Osteocyte (in vitro differentiated cells): ENCODE measurements at regions not wholly inside any gene's neighbourhood (a gene's known extent, or its start where the extent isn't known, plus 50 kb on each side); places are given as distances from the start of the nearest gene placed in this dataset.

ENCODE experiments used
- DNase-seq: peaks from one replicate; pipeline ENCODE4 v3.0.0; 2021; ENCODE audit warnings: mixed read lengths; ENCODE audit not compliant: unreplicated experiment; ENCODE audit errors: extremely low spot score
- H3K27ac Mint-ChIP-seq: one replicate; pipeline ENCODE4 v1.8.0; 2021; ENCODE audit warnings: mild to moderate bottlenecking, mixed read lengths; ENCODE audit not compliant: unreplicated experiment
- H3K27me3 Mint-ChIP-seq: one replicate; pipeline ENCODE4 v1.8.0; 2021; ENCODE audit warnings: mixed read lengths; ENCODE audit not compliant: unreplicated experiment
- H3K36me3 Mint-ChIP-seq: one replicate; pipeline ENCODE4 v1.8.0; 2021; ENCODE audit warnings: mixed read lengths; ENCODE audit not compliant: unreplicated experiment
- H3K4me1 Mint-ChIP-seq: one replicate; pipeline ENCODE4 v1.8.0; 2021; ENCODE audit warnings: mixed read lengths; ENCODE audit not compliant: unreplicated experiment
- H3K4me3 Mint-ChIP-seq: one replicate; pipeline ENCODE4 v1.8.0; 2021; ENCODE audit warnings: mild to moderate bottlenecking, moderate library complexity, mixed read lengths; ENCODE audit not compliant: unreplicated experiment
- H3K9me3 Mint-ChIP-seq: one replicate; pipeline ENCODE4 v1.8.0; 2021; ENCODE audit warnings: mixed read lengths; ENCODE audit not compliant: unreplicated experiment
- CTCF ChIP-seq: fragments of 200-600 bp; sonication (generic); IDR thresholded peaks from 2 replicates; pipeline ENCODE4 v1.5.0; 2021; ENCODE audit warnings: antibody characterized with exemption, mild to moderate bottlenecking, moderate library complexity

- no peaks in the 10 kb centered on the region for H3K36me3 Mint-ChIP-seq
- no peak for TF ChIP-seq CTCF
- H3K4me3 Mint-ChIP-seq: no peak overlapping the region
- H3K9me3 Mint-ChIP-seq: no peaks in the 10 kb centered on the region
- H3K27ac Mint-ChIP-seq: no peak overlapping the region
- DNase-seq: no peak
- no peaks in the 10 kb centered on the region for H3K27me3 Mint-ChIP-seq
- H3K4me1 Mint-ChIP-seq: peaks cover 26% of the 10 kb centered on the region
Measured at GRCh38 chr3:170700054-170700404, 114.2 kb upstream of the SLC7A14 start.

GRCh38 chr3:170699158-170700053, 113.5 kb upstream of the SLC7A14 start:
- DNase-seq: no peak
- Mint-ChIP-seq H3K4me3 (no peak overlapping the region), H3K9me3 (no peaks in the 10 kb centered on the region), H3K27me3 (no peaks in the 10 kb centered on the region), H3K27ac (no peak overlapping the region), H3K36me3 (no peaks in the 10 kb centered on the region), H3K4me1 (peaks cover 22% of the 10 kb centered on the region)
- TF ChIP-seq CTCF: no peak

GRCh38 chr3:170697908-170698307, 112.0 kb upstream of the SLC7A14 start:
- Mint-ChIP-seq H3K4me1 (peaks cover 21% of the 10 kb centered on the region), H3K4me3 (no peak overlapping the region), H3K27ac (no peak overlapping the region), H3K27me3 (no peaks in the 10 kb centered on the region), H3K9me3 (no peaks in the 10 kb centered on the region), H3K36me3 (no peaks in the 10 kb centered on the region)
- TF ChIP-seq CTCF: no peak
- DNase-seq: no peak

- DNase-seq: no peak
- no peak for TF ChIP-seq CTCF
- Mint-ChIP-seq H3K4me1 (peaks cover 16% of the 10 kb centered on the region), H3K27ac (no peak overlapping the region), H3K27me3 (no peaks in the 10 kb centered on the region), H3K4me3 (no peak overlapping the region), H3K36me3 (no peaks in the 10 kb centered on the region), H3K9me3 (no peaks in the 10 kb centered on the region)
Measured at GRCh38 chr3:170697131-170697530, 111.3 kb upstream of the SLC7A14 start.

- H3K4me1 Mint-ChIP-seq: peaks cover 11% of the 10 kb centered on the region
- H3K27ac Mint-ChIP-seq: no peak overlapping the region
- no peaks in the 10 kb centered on the region for H3K36me3 Mint-ChIP-seq
- H3K9me3 Mint-ChIP-seq: no peaks in the 10 kb centered on the region
- no peak for TF ChIP-seq CTCF
- no peak overlapping the region for H3K4me3 Mint-ChIP-seq
- no peaks in the 10 kb centered on the region for H3K27me3 Mint-ChIP-seq
- DNase-seq: no peak
Measured at GRCh38 chr3:170695486-170696064, 109.7 kb upstream of the SLC7A14 start.
